Gastrocnemius medialis (tissue), 4 donors: ENCODE measurements at regions not wholly inside any gene's neighbourhood (a gene's known extent, or its start where the extent isn't known, plus 50 kb on each side); places are given as distances from the start of the nearest gene placed in this dataset.

ENCODE experiments used
- CTCF ChIP-seq, 5 experiments: fragments of 450-650 bp in 3 of 5; fragments of 200-600 bp in 2 of 5; sonication (generic) in 2 of 5; IDR thresholded peaks in 4 of 5; conservative IDR thresholded peaks in 1 of 5; 1 replicate in 4 of 5; 2 replicates in 1 of 5; pipeline ENCODE4 v1.5.1; 2016 to 2019; ENCODE audit warnings: antibody characterized with exemption in 5 of 5, mild to moderate bottlenecking in 3 of 5, moderate library complexity in 3 of 5
- POLR2A ChIP-seq, 2 donors: fragments of 450-650 bp; IDR thresholded peaks; one replicate each; pipeline ENCODE4 v1.6.1; 2017; ENCODE audit warnings: antibody characterized with exemption in 2 of 2, mild to moderate bottlenecking in 2 of 2, moderate library complexity in 2 of 2

GRCh38 chr6:113220832-113221231 lies 636.3 kb upstream of the MARCKS start:
- no peak for TF ChIP-seq POLR2A (IDR thresholded peaks at IDR 0.05)
- TF ChIP-seq CTCF (IDR thresholded peaks at IDR 0.05 in 4 of 5, conservative IDR thresholded peaks at IDR 0.05 in 1 of 5) = no peak
